Caco-2 (cell line): ENCODE measurements at regions not wholly inside any gene's neighbourhood (a gene's known extent, or its start where the extent isn't known, plus 50 kb on each side); places are given as distances from the start of the nearest gene placed in this dataset.

ENCODE experiments used
- BruUV-seq: library from RNA; stranded (reverse); fragments of 400-500 nt; replicated peaks from 2 replicates; lab custom pipeline; 2021; lab: Mats Ljungman, UMichigan
- CTCF ChIA-PET: fragments of 300-600 bp; sonication (Branson Sonifier 250); formaldehyde crosslinking; loops from one replicate; lab custom pipeline; 2022; ENCODE audit warnings: antibody characterized with exemption; lab: Charles Lee
- POLR2A ChIA-PET: fragments of 300-600 bp; sonication (Branson Sonifier 250); formaldehyde crosslinking; loops from one replicate; lab custom pipeline; 2022; ENCODE audit warnings: antibody characterized with exemption; lab: Charles Lee
- DNase-seq, 2 experiments: peaks; one replicate each; pipeline versions ENCODE4 v3.0.0 to v3.0.0-alpha.2; 2020 to 2022
- H3K27me3 ChIP-seq: replicated peaks from 2 replicates; pipeline ENCODE4 v1.6.0; 2011; ENCODE audit warnings: low read length; ENCODE audit not compliant: control insufficient read depth, insufficient read depth
- H3K36me3 ChIP-seq: 2 replicates; pipeline ENCODE4 v1.5.1; 2011; ENCODE audit warnings: low read length; ENCODE audit not compliant: control insufficient read depth, insufficient read depth
- H3K4me1 ChIP-seq: fragments of 250-450 bp; sonication (Bioruptor Pico); 2 replicates; pipeline ENCODE4 v1.5.1; 2020; ENCODE audit warnings: mild to moderate bottlenecking
- H3K4me3 ChIP-seq: 2 replicates; pipeline ENCODE4 v1.5.1; 2011; ENCODE audit warnings: low read depth, mild to moderate bottlenecking, control low read depth, low read length
- H3K9me3 ChIP-seq: fragments of 250-450 bp; sonication (Bioruptor Pico); 2 replicates; pipeline ENCODE4 v1.5.1; 2020; ENCODE audit warnings: mild to moderate bottlenecking, moderate library complexity
- H3K27ac Mint-ChIP-seq: one replicate; pipeline ENCODE4 v1.8.0; 2022; ENCODE audit warnings: mixed read lengths; ENCODE audit not compliant: unreplicated experiment
- H3K27me3 Mint-ChIP-seq: one replicate; pipeline ENCODE4 v1.8.0; 2022; ENCODE audit warnings: mixed read lengths; ENCODE audit not compliant: insufficient read depth, unreplicated experiment
- H3K36me3 Mint-ChIP-seq: one replicate; pipeline ENCODE4 v1.8.0; 2022; ENCODE audit warnings: mild to moderate bottlenecking, mixed read lengths; ENCODE audit not compliant: insufficient read depth, unreplicated experiment
- H3K4me1 Mint-ChIP-seq: one replicate; pipeline ENCODE4 v1.8.0; 2022; ENCODE audit warnings: low read depth, mixed read lengths; ENCODE audit not compliant: unreplicated experiment
- H3K4me3 Mint-ChIP-seq: one replicate; pipeline ENCODE4 v1.8.0; 2022; ENCODE audit warnings: mild to moderate bottlenecking, moderate library complexity, mixed read lengths; ENCODE audit not compliant: unreplicated experiment
- H3K9me3 Mint-ChIP-seq: one replicate; pipeline ENCODE4 v1.8.0; 2022; ENCODE audit warnings: mixed read lengths; ENCODE audit not compliant: unreplicated experiment
- intact Hi-C: fragments of 100-400 bp; cut with micrococcal nuclease; formaldehyde crosslinking; loops from one replicate; pipeline ENCODE4 v1.10.0; 2022; ENCODE audit not compliant: unreplicated experiment
- TF ChIP-seq, protein P1 (sequence below), 2 experiments: fragments of 200-600 bp in 1 of 2; IDR thresholded peaks; 1 replicate in 1 of 2; 2 replicates in 1 of 2; pipeline versions ENCODE4 v1.5.1 to v1.8.0; 2011 to 2022; ENCODE audit warnings: antibody characterized with exemption in 1 of 2, control low read depth in 1 of 2, inconsistent platforms in 1 of 2, low read depth in 1 of 2, low read length in 1 of 2, mild to moderate bottlenecking in 1 of 2, moderate library complexity in 1 of 2; ENCODE audit not compliant: insufficient read depth in 1 of 2, severe bottlenecking in 1 of 2, unreplicated experiment in 1 of 2

DNA sequence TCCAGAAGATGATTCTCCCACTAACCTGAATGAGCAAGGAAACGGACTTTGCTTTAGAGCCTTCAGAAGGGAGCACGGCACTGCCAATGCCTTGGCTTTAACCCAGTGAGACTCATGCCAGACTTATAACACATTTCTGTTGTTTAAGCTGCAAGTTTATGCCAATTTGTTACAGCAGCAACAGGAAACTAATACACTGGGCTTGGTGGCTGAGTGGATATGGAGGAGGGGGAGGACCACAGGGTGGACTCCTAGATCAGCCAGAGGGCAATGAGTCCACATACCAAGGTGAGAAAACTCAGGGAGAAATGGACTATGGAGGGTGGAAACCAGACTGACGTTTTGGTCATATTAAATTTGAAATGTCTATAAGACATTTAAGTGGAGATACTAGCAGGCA is 156.2 kb upstream of the KCNJ6 start:
- TF ChIP-seq, protein P1, sequence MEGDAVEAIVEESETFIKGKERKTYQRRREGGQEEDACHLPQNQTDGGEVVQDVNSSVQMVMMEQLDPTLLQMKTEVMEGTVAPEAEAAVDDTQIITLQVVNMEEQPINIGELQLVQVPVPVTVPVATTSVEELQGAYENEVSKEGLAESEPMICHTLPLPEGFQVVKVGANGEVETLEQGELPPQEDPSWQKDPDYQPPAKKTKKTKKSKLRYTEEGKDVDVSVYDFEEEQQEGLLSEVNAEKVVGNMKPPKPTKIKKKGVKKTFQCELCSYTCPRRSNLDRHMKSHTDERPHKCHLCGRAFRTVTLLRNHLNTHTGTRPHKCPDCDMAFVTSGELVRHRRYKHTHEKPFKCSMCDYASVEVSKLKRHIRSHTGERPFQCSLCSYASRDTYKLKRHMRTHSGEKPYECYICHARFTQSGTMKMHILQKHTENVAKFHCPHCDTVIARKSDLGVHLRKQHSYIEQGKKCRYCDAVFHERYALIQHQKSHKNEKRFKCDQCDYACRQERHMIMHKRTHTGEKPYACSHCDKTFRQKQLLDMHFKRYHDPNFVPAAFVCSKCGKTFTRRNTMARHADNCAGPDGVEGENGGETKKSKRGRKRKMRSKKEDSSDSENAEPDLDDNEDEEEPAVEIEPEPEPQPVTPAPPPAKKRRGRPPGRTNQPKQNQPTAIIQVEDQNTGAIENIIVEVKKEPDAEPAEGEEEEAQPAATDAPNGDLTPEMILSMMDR (IDR thresholded peaks at IDR 0.05; ENCODE audit: insufficient read depth in 1 of 2, low read depth in 1 of 2, low read length in 1 of 2, severe bottlenecking in 1 of 2, unreplicated experiment in 1 of 2): no peak
- Histone ChIP-seq H3K4me3 (no peak overlapping the region), H3K27me3 (no peaks in the 10 kb centered on the region), H3K4me1 (no peaks in the 10 kb centered on the region), H3K9me3 (no peaks in the 10 kb centered on the region), H3K36me3 (no peaks in the 10 kb centered on the region)
- ChIA-PET POLR2A (no interaction called here), CTCF (no interaction called here)
- Mint-ChIP-seq H3K4me1 (no peaks in the 10 kb centered on the region), H3K27ac (no peak overlapping the region), H3K9me3 (peaks cover 15% of the 10 kb centered on the region), H3K27me3 (peaks cover 14% of the 10 kb centered on the region), H3K4me3 (no peak overlapping the region), H3K36me3 (no peaks in the 10 kb centered on the region)
- DNase-seq: no peak
- BruUV-seq: no TSS peak
- intact Hi-C loops: no loop called here

DNA sequence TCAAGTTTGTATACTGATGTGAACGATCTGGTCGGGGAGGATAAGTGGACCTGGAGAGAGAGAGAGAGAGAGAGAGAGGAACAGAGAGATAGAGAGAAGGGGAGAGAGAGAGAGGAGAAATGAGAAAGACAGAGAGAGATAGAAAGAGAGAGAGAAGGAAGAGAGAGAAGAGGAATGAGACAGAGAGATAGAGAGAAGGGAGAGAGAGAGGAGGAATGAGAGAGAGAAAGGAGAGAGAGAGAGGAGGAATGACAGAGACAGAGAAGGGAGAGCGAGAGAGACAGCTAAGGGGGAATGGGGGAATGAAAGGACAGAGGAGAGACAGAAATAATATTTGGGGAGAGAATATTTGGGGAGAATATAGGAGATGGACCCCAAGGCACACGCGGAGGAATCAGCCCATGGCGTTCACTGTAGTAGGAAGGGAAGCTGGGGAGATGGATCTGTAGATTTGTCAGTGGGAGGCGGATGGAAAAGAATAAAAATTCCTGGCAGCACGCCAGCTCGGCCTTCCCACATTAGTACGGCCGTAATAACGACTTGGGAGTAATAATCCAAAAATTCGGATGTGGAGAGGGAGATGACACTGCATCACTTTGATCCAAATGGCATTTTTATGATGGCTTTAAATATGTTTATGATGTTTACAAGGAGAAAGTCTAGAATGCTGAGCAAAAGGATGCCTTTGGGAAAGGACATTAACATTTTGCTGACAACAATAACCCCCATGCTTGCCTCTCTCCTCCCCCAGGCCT is 159.8 kb upstream of the KCNJ6 start:
- H3K27ac Mint-ChIP-seq: no peak overlapping the region
- no peak overlapping the region for H3K4me3 ChIP-seq
- POLR2A ChIA-PET: no interaction called here
- H3K36me3 ChIP-seq: no peaks in the 10 kb centered on the region
- peak in 1 of 2 experiments; percentile 1 for DNase-seq
- H3K36me3 Mint-ChIP-seq: no peaks in the 10 kb centered on the region
- TF ChIP-seq, protein P1 (IDR thresholded peaks at IDR 0.05; ENCODE audit: insufficient read depth in 1 of 2, low read depth in 1 of 2, low read length in 1 of 2, severe bottlenecking in 1 of 2, unreplicated experiment in 1 of 2): no peak
- H3K27me3 ChIP-seq: no peaks in the 10 kb centered on the region
- CTCF ChIA-PET: no interaction called here
- no peaks in the 10 kb centered on the region for H3K4me1 Mint-ChIP-seq
- no peaks in the 10 kb centered on the region for H3K9me3 ChIP-seq
- H3K4me3 Mint-ChIP-seq: no peak overlapping the region
- intact Hi-C loops: no loop called here
- peaks cover 15% of the 10 kb centered on the region for H3K9me3 Mint-ChIP-seq
- no peaks in the 10 kb centered on the region for H3K4me1 ChIP-seq
- peaks cover 17% of the 10 kb centered on the region for H3K27me3 Mint-ChIP-seq
- BruUV-seq: no TSS peak

DNA sequence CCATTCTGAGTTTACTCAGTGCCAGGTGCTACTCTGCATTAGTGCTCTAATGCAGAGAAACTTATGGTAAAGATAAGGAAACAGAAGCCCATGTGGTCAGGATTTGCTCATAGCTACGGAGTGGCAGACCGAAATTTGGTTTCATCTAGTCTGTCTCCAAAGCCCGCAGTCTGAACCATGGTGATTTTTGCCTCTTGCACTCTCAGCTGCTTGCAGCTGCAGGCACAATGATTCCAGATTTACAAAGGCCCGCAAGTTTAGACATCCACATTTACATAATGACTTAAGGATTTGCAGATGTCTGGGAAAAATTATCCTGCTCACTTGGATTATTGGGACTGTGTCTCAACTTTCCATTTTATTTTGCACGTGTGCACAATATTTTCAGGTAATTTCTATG is 161.3 kb upstream of the KCNJ6 start:
- Histone ChIP-seq H3K36me3 (no peaks in the 10 kb centered on the region), H3K4me1 (no peaks in the 10 kb centered on the region), H3K4me3 (no peak overlapping the region), H3K9me3 (no peaks in the 10 kb centered on the region), H3K27me3 (no peaks in the 10 kb centered on the region)
- TF ChIP-seq, protein P1 (IDR thresholded peaks at IDR 0.05; ENCODE audit: insufficient read depth in 1 of 2, low read depth in 1 of 2, low read length in 1 of 2, severe bottlenecking in 1 of 2, unreplicated experiment in 1 of 2): no peak
- no peak for DNase-seq
- Mint-ChIP-seq H3K4me3 (no peak overlapping the region), H3K9me3 (peaks cover 15% of the 10 kb centered on the region), H3K36me3 (no peaks in the 10 kb centered on the region), H3K27ac (no peak overlapping the region), H3K27me3 (peaks cover 16% of the 10 kb centered on the region), H3K4me1 (no peaks in the 10 kb centered on the region)
- no TSS peak for BruUV-seq
- CTCF ChIA-PET: no interaction called here
- intact Hi-C loops: no loop called here
- POLR2A ChIA-PET: no interaction called here
